Nephron (organoid): ENCODE measurements at regions not wholly inside any gene's neighbourhood (a gene's known extent, or its start where the extent isn't known, plus 50 kb on each side); places are given as distances from the start of the nearest gene placed in this dataset.

Experiments used
- H3K27ac Mint-ChIP-seq, 3 experiments: 2 replicates each; pipeline ENCODE4 v1.8.0; 2020; ENCODE audit warnings: mixed read lengths in 3 of 3, mild to moderate bottlenecking in 2 of 3, moderate library complexity in 1 of 3
- H3K27me3 Mint-ChIP-seq: 2 replicates; pipeline ENCODE4 v1.8.0; 2021; ENCODE audit warnings: low read depth, mild to moderate bottlenecking, moderate library complexity, mixed read lengths
- H3K36me3 Mint-ChIP-seq: 2 replicates; pipeline ENCODE4 v1.8.0; 2020; ENCODE audit warnings: low read depth, mixed read lengths
- H3K4me1 Mint-ChIP-seq: 2 replicates; pipeline ENCODE4 v1.8.0; 2020; ENCODE audit warnings: mixed read lengths
- H3K4me3 Mint-ChIP-seq, 3 experiments: 2 replicates each; pipeline ENCODE4 v1.8.0; 2020; ENCODE audit warnings: mild to moderate bottlenecking in 3 of 3, mixed read lengths in 3 of 3, moderate library complexity in 2 of 3
- H3K9me3 Mint-ChIP-seq: 2 replicates; pipeline ENCODE4 v1.8.0; 2020; ENCODE audit warnings: mixed read lengths
- CTCF ChIP-seq, 3 experiments: fragments of 200-600 bp; sonication (generic); IDR thresholded peaks; one replicate each; pipeline ENCODE4 v1.5.0; 2021; ENCODE audit warnings: antibody characterized with exemption in 3 of 3; ENCODE audit not compliant: unreplicated experiment in 3 of 3

GRCh38 chr1:232238009-232238408 lies 391.9 kb downstream of the SIPA1L2 start:
- Mint-ChIP-seq H3K9me3 (peaks cover 14% of the 10 kb centered on the region), H3K4me3 (no peak overlapping the region), H3K36me3 (peaks cover 4% of the 10 kb centered on the region), H3K4me1 (peaks cover 21% of the 10 kb centered on the region), H3K27ac (no peak overlapping the region), H3K27me3 (peaks cover 13% of the 10 kb centered on the region)
- no peak for TF ChIP-seq CTCF (IDR thresholded peaks at IDR 0.05; ENCODE audit: unreplicated experiment in 3 of 3)

GRCh38 chr1:232227306-232227705 lies 402.6 kb downstream of the SIPA1L2 start:
- Mint-ChIP-seq H3K27me3 (peaks cover 9% of the 10 kb centered on the region), H3K9me3 (peaks cover 3% of the 10 kb centered on the region), H3K4me3 (no peak overlapping the region), H3K27ac (no peak overlapping the region), H3K36me3 (no peaks in the 10 kb centered on the region), H3K4me1 (peaks cover 13% of the 10 kb centered on the region)
- no peak for TF ChIP-seq CTCF (IDR thresholded peaks at IDR 0.05; ENCODE audit: unreplicated experiment in 3 of 3)

GRCh38 chr1:232226197-232226712 lies 403.7 kb downstream of the SIPA1L2 start:
- TF ChIP-seq CTCF (IDR thresholded peaks at IDR 0.05; ENCODE audit: unreplicated experiment in 3 of 3), result no peak
- Mint-ChIP-seq H3K27me3 (peaks cover 9% of the 10 kb centered on the region), H3K4me3 (no peak overlapping the region), H3K27ac (peak overlapping the region in 2 of 3 experiments; percentile 6 to 11), H3K36me3 (no peaks in the 10 kb centered on the region), H3K4me1 (peaks cover 13% of the 10 kb centered on the region), H3K9me3 (peaks cover 1% of the 10 kb centered on the region)

DNA sequence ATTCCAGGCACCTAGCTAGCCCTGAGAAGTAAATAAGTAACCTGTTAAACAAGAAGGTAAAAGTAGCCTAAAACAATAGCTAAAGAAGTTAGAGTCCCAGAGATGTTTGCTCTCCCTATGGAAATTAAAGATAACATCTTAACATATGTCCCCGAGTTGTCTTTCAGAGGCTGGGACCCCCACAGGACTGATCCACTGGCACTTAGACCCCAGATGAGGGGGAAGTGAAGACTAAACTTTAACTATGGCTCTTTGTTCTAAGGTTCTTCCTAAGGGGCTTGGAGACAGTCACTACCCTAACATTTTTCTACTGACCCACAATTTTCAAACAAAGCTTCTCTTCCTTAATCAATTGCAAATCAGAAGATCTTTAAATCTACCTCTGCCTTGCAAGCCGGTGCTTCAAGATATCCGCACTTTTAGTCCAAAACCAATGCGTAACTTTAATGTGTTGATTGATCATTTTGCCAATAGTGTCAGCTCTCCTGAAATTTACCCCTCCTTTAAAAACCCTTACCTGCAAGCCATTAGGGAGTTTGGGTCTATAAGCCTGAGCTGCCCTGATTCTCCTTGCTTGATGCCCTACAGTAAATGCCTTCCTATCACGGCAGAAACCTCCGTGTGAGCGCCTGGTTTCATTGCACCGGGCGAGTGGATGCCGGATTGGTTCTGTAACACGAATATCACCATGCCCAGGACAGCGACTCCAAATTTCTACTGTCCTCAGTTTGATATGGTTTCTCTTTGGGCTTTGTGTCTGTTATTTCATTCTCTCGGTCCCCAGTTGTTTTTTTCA lies 404.4 kb downstream of the SIPA1L2 start:
- Mint-ChIP-seq H3K4me1 (peaks cover 13% of the 10 kb centered on the region), H3K4me3 (no peak overlapping the region), H3K36me3 (no peaks in the 10 kb centered on the region), H3K9me3 (no peaks in the 10 kb centered on the region), H3K27me3 (peaks cover 9% of the 10 kb centered on the region), H3K27ac (peak overlapping the region; percentile 4 to 11 (median 6))
- TF ChIP-seq CTCF (IDR thresholded peaks at IDR 0.05; ENCODE audit: unreplicated experiment in 3 of 3), result no peak

- Mint-ChIP-seq H3K27me3 (peaks cover 9% of the 10 kb centered on the region), H3K9me3 (no peaks in the 10 kb centered on the region), H3K4me1 (peaks cover 13% of the 10 kb centered on the region), H3K36me3 (no peaks in the 10 kb centered on the region), H3K4me3 (no peak overlapping the region), H3K27ac (no peak overlapping the region)
- TF ChIP-seq CTCF (IDR thresholded peaks at IDR 0.05; ENCODE audit: unreplicated experiment in 3 of 3), result no peak
Measured at GRCh38 chr1:232223887-232224286, 406.0 kb downstream of the SIPA1L2 start.
